IMR-90 (cell line): ENCODE measurements at regions not wholly inside any gene's neighbourhood (a gene's known extent, or its start where the extent isn't known, plus 50 kb on each side); places are given as distances from the start of the nearest gene placed in this dataset.

Experiments
- ATAC-seq: fragments of 200-7000 bp; cut with Tn5 transposase; 2 replicates; pipeline ENCODE4 v1.9.1; 2020; ENCODE audit warnings: low read depth, mild to moderate bottlenecking, moderate library complexity
- BruUV-seq: library from RNA; stranded (reverse); fragments of 400-500 nt; replicated peaks from 2 replicates; lab custom pipeline; 2021; lab: Mats Ljungman, UMichigan
- CTCF ChIA-PET: fragments of 300-600 bp; formaldehyde crosslinking; extraction: SDS; loops from one replicate; lab custom pipeline; 2021; ENCODE audit warnings: antibody characterized with exemption; lab: Yijun Ruan, JAX
- POLR2A ChIA-PET: fragments of 300-600 bp; sonication (Branson Sonifier 250); formaldehyde crosslinking; loops from one replicate; lab custom pipeline; 2022; ENCODE audit warnings: antibody characterized with exemption; ENCODE audit not compliant: unreplicated experiment; lab: Charles Lee
- DNase-seq: peaks from one replicate; pipeline ENCODE4 v3.0.0; 2013
- H2AFZ ChIP-seq: replicated peaks from 2 replicates; pipeline ENCODE3; 2013; ENCODE audit warnings: low read length, mild to moderate bottlenecking; ENCODE audit not compliant: poor library complexity
- H2AK5ac ChIP-seq: 2 replicates; pipeline ENCODE4 v1.6.1; 2013; ENCODE audit warnings: low read depth, low read length, inconsistent platforms
- H2AK9ac ChIP-seq: replicated peaks from 2 replicates; pipeline ENCODE3; 2013; ENCODE audit warnings: mild to moderate bottlenecking, low read depth, low read length, moderate library complexity; ENCODE audit not compliant: poor library complexity
- H2BK120ac ChIP-seq: 2 replicates; pipeline ENCODE4 v1.6.1; 2013; ENCODE audit warnings: low read depth, low read length, inconsistent platforms
- H2BK15ac ChIP-seq: 3 replicates; pipeline ENCODE4 v1.6.1; 2013; ENCODE audit warnings: low read depth, low read length, inconsistent platforms
- H2BK20ac ChIP-seq: 2 replicates; pipeline ENCODE4 v1.6.1; 2013; ENCODE audit warnings: low read depth, mild to moderate bottlenecking, inconsistent platforms, low read length, moderate library complexity
- H2BK5ac ChIP-seq: 2 replicates; pipeline ENCODE4 v1.6.1; 2013; ENCODE audit warnings: mild to moderate bottlenecking, low read depth, low read length, inconsistent platforms; ENCODE audit not compliant: poor library complexity, severe bottlenecking
- H3K14ac ChIP-seq: replicated peaks from 2 replicates; pipeline ENCODE4 v1.6.1; 2013; ENCODE audit warnings: low read depth, low read length, inconsistent platforms
- H3K18ac ChIP-seq: 2 replicates; pipeline ENCODE4 v1.6.1; 2013; ENCODE audit warnings: low read depth, low read length, control low read depth
- H3K23ac ChIP-seq: 2 replicates; pipeline ENCODE4 v1.6.1; 2013; ENCODE audit warnings: low read depth, low read length, inconsistent platforms
- H3K27ac ChIP-seq: 2 replicates; pipeline ENCODE4 v1.5.1; 2013; ENCODE audit warnings: mild to moderate bottlenecking, control low read depth, low read length; ENCODE audit not compliant: insufficient read depth
- H3K27me3 ChIP-seq: 2 replicates; pipeline ENCODE4 v1.6.1; 2013; ENCODE audit warnings: low read length; ENCODE audit not compliant: control insufficient read depth, insufficient read depth
- H3K36me3 ChIP-seq: 2 replicates; pipeline ENCODE4 v1.6.1; 2013; ENCODE audit warnings: low read length, mixed read lengths; ENCODE audit not compliant: control insufficient read depth, insufficient read depth
- H3K4ac ChIP-seq: 2 replicates; pipeline ENCODE4 v1.6.1; 2013; ENCODE audit warnings: low read depth, low read length, inconsistent platforms
- H3K4me1 ChIP-seq: 2 replicates; pipeline ENCODE4 v1.6.1; 2013; ENCODE audit warnings: low read length, mixed read lengths; ENCODE audit not compliant: control insufficient read depth, insufficient read depth
- H3K4me2 ChIP-seq: 2 replicates; pipeline ENCODE4 v1.6.1; 2013; ENCODE audit warnings: low read depth, mild to moderate bottlenecking, control low read depth, low read length, moderate library complexity
- H3K4me3 ChIP-seq: 2 replicates; pipeline ENCODE4 v1.5.1; 2013; ENCODE audit warnings: low read depth, mild to moderate bottlenecking, control low read depth, low read length, moderate library complexity; ENCODE audit not compliant: insufficient read depth
- H3K56ac ChIP-seq: 2 replicates; pipeline ENCODE4 v1.6.1; 2013; ENCODE audit warnings: low read length, inconsistent platforms; ENCODE audit not compliant: insufficient read depth; ENCODE audit errors: extremely low read depth
- H3K79me1 ChIP-seq, 2 experiments: 2 replicates each; pipeline ENCODE4 v1.6.1; 2013; ENCODE audit warnings: low read length in 2 of 2, inconsistent platforms in 1 of 2, low read depth in 1 of 2
- H3K9ac ChIP-seq: 2 replicates; pipeline ENCODE4 v1.6.1; 2013; ENCODE audit warnings: low read depth, low read length, control low read depth
- H3K9me1 ChIP-seq: 2 replicates; pipeline ENCODE4 v1.6.1; 2013; ENCODE audit warnings: low read length, inconsistent platforms; ENCODE audit not compliant: insufficient read depth
- H3K9me3 ChIP-seq: 2 replicates; pipeline ENCODE4 v1.6.1; 2013; ENCODE audit warnings: low read length; ENCODE audit not compliant: control insufficient read depth, insufficient read depth
- H4K20me1 ChIP-seq: 2 replicates; pipeline ENCODE4 v1.6.1; 2013; ENCODE audit warnings: low read length, inconsistent platforms; ENCODE audit not compliant: insufficient read depth
- H4K5ac ChIP-seq: 2 replicates; pipeline ENCODE4 v1.6.1; 2013; ENCODE audit warnings: mild to moderate bottlenecking, low read depth, low read length, control low read depth
- H4K8ac ChIP-seq, 2 experiments: 2 replicates each; pipeline ENCODE4 v1.6.1; 2013; ENCODE audit warnings: low read depth in 2 of 2, low read length in 2 of 2, control low read depth in 1 of 2, inconsistent platforms in 1 of 2
- H4K91ac ChIP-seq: 2 replicates; pipeline ENCODE4 v1.6.1; 2013; ENCODE audit warnings: low read depth, low read length, inconsistent platforms; ENCODE audit not compliant: insufficient read depth
- BHLHE40 ChIP-seq: fragments of 150-350 bp; IDR thresholded peaks from 2 replicates; pipeline ENCODE4 v1.6.1; 2016; ENCODE audit warnings: mild to moderate bottlenecking, low read depth, low read length
- CEBPB ChIP-seq: IDR thresholded peaks from 2 replicates; pipeline ENCODE4 v1.6.1; 2012; ENCODE audit warnings: low read depth, low read length, improper control_type of control experiment
- CHD1 ChIP-seq: IDR thresholded peaks from 2 replicates; pipeline ENCODE4 v1.6.1; 2012; ENCODE audit warnings: low read depth, low read length, improper control_type of control experiment
- CTCF ChIP-seq: conservative IDR thresholded peaks from 2 replicates; pipeline ENCODE4 v1.5.1; 2012; ENCODE audit warnings: mild to moderate bottlenecking, low read depth, low read length, improper control_type of control experiment
- ELK1 ChIP-seq: fragments of 150-350 bp; IDR thresholded peaks from 2 replicates; pipeline ENCODE4 v1.6.1; 2016; ENCODE audit warnings: low read depth, mild to moderate bottlenecking, low read length, moderate library complexity, borderline replicate concordance
- FOS ChIP-seq: fragments of 150-350 bp; IDR thresholded peaks from 2 replicates; pipeline ENCODE4 v1.6.1; 2016; ENCODE audit warnings: low read depth, low read length
- MAFK ChIP-seq: IDR thresholded peaks from 2 replicates; pipeline ENCODE4 v1.6.1; 2012; ENCODE audit warnings: low read depth, low read length, improper control_type of control experiment
- MAZ ChIP-seq: IDR thresholded peaks from 2 replicates; pipeline ENCODE4 v1.6.1; 2012; ENCODE audit warnings: low read depth, mild to moderate bottlenecking, low read length, improper control_type of control experiment, moderate library complexity, borderline replicate concordance
- MXI1 ChIP-seq: IDR thresholded peaks from 2 replicates; pipeline ENCODE4 v1.6.1; 2012; ENCODE audit warnings: low read depth, mild to moderate bottlenecking, low read length, moderate library complexity, borderline replicate concordance
- NFE2L2 ChIP-seq: fragments of 150-350 bp; IDR thresholded peaks from 2 replicates; pipeline ENCODE4 v1.6.1; 2016; ENCODE audit warnings: low read depth, mild to moderate bottlenecking, low read length
- POLR2A ChIP-seq: IDR thresholded peaks from 2 replicates; pipeline ENCODE4 v1.6.1; 2012; ENCODE audit warnings: mild to moderate bottlenecking, low read depth, low read length
- RAD21 ChIP-seq: IDR thresholded peaks from 2 replicates; pipeline ENCODE4 v1.6.1; 2012; ENCODE audit warnings: low read length, improper control_type of control experiment
- RCOR1 ChIP-seq: IDR thresholded peaks from 2 replicates; pipeline ENCODE4 v1.6.1; 2012; ENCODE audit warnings: mild to moderate bottlenecking, low read length, improper control_type of control experiment; ENCODE audit not compliant: insufficient replicate concordance
- RFX5 ChIP-seq: IDR thresholded peaks from 2 replicates; pipeline ENCODE4 v1.8.0; 2012; ENCODE audit warnings: low read depth, mild to moderate bottlenecking, low read length, moderate library complexity
- SMC3 ChIP-seq: fragments of 150-350 bp; IDR thresholded peaks from 2 replicates; pipeline ENCODE4 v1.6.1; 2016; ENCODE audit warnings: low read depth, mild to moderate bottlenecking, antibody characterized with exemption, low read length, moderate library complexity
- USF2 ChIP-seq: fragments of 150-350 bp; IDR thresholded peaks from 2 replicates; pipeline ENCODE4 v1.6.1; 2017; ENCODE audit warnings: mild to moderate bottlenecking, antibody characterized with exemption, low read length, low read depth
- WGBS, 2 experiments: methylation state at CpG; one replicate each; pipeline versions ENCODE4 v1.1.5 to v1.1.7; 2013; ENCODE audit warnings: missing lambda C conversion rate in 2 of 2; ENCODE audit not compliant: insufficient read length in 1 of 2; ENCODE audit errors: extremely low coverage in 2 of 2; 5-methylcytosine and 5-hydroxymethylcytosine counted together
- dilution Hi-C: fragments of 300-500 bp; cut with HindIII; formaldehyde crosslinking; loops from one replicate; pipeline ENCODE4 v1.14.3; 2018; ENCODE audit warnings: low sequenced_read_pairs; ENCODE audit not compliant: unreplicated experiment
- in situ Hi-C: fragments of 300-500 bp; cut with MboI; formaldehyde crosslinking; loops from 3 replicates; pipeline ENCODE4 v1.14.3; 2019; ENCODE audit warnings: low sequenced_read_pairs, inconsistent platforms, mixed read lengths
- intact Hi-C: fragments of 100-400 bp; cut with micrococcal nuclease; formaldehyde crosslinking; loops from 2 replicates; pipeline ENCODE4 v1.10.0; 2022

- Histone ChIP-seq H3K79me1 (no peaks in the 10 kb centered on the region), H2AK5ac (no peak overlapping the region), H3K9me3 (no peaks in the 10 kb centered on the region), H3K56ac (no peak overlapping the region), H3K14ac (no peak overlapping the region), H3K4me1 (no peaks in the 10 kb centered on the region), H2BK15ac (no peak overlapping the region), H3K23ac (no peak overlapping the region), H3K36me3 (no peaks in the 10 kb centered on the region), H2AFZ (no peak overlapping the region), H2BK5ac (no peak overlapping the region), H3K9me1 (no peaks in the 10 kb centered on the region), H3K4ac (no peak overlapping the region), H4K20me1 (no peaks in the 10 kb centered on the region), H2BK20ac (no peak overlapping the region), H2BK120ac (no peak overlapping the region), H3K4me3 (no peak overlapping the region), H3K27ac (no peak overlapping the region), H3K27me3 (no peaks in the 10 kb centered on the region), H3K4me2 (no peak overlapping the region), H4K5ac (no peak overlapping the region), H2AK9ac (no peak overlapping the region), H4K8ac (no peak overlapping the region), H4K91ac (no peak overlapping the region), H3K18ac (no peak overlapping the region), H3K9ac (no peak overlapping the region)
- in situ Hi-C loops (no loop called here), dilution Hi-C loops (no loop called here), intact Hi-C loops (no loop called here)
- BruUV-seq, result no TSS peak
- CTCF ChIA-PET, result no interaction called here
- no CpG with 5 or more reads among the region's 1 CpG for WGBS, 2 experiments
- TF ChIP-seq POLR2A (no peak), CEBPB (no peak), MAZ (no peak), ELK1 (no peak), CTCF (no peak), RCOR1 (no peak), NFE2L2 (no peak), MXI1 (no peak), SMC3 (no peak), RAD21 (no peak), MAFK (no peak), CHD1 (no peak), RFX5 (no peak), BHLHE40 (no peak), USF2 (no peak), FOS (no peak)
- ATAC-seq (no peak), DNase-seq (no peak)
- POLR2A ChIA-PET, result no interaction called here
Measured at GRCh38 chr7:25444991-25445390, 216.7 kb upstream of the NPVF start.
